DOHH2 (cell line): ENCODE measurements at regions not wholly inside any gene's neighbourhood (a gene's known extent, or its start where the extent isn't known, plus 50 kb on each side); places are given as distances from the start of the nearest gene placed in this dataset.

ENCODE experiments used
- EZH2phosphoT487 ChIP-seq: fragments of 200-600 bp; sonication (generic); IDR thresholded peaks from 2 replicates; pipeline ENCODE4 v1.6.1; 2017; ENCODE audit warnings: borderline replicate concordance, mild to moderate bottlenecking, antibody characterized with exemption, low read length, moderate library complexity, mixed read lengths
- TF ChIP-seq, protein P1 (sequence below): fragments of 200-600 bp; sonication (generic); IDR thresholded peaks from one replicate; pipeline ENCODE4 v1.5.1; 2014; ENCODE audit warnings: antibody characterized with exemption, mild to moderate bottlenecking, low read depth, low read length; ENCODE audit not compliant: poor library complexity, severe bottlenecking

DNA sequence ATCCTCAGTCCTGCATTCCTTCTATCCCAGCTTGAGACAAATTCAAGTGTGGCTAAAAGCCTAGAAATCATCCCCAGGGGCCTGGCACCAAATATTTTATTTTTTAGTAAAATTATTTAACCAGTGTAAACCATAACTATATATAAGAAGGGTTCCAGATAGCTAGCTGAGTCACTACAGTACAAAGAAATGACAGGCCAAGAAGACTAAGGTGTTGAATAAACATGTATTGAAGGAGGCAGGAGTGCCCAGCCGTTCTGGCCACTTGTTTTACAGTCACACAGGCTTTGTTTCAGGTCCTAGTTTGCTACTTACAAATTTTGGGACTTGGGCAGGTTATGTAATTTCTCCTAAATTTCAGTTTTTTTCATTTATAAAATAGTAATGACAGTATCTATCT is 225.9 kb upstream of the PITX2 start:
- TF ChIP-seq, protein P1, sequence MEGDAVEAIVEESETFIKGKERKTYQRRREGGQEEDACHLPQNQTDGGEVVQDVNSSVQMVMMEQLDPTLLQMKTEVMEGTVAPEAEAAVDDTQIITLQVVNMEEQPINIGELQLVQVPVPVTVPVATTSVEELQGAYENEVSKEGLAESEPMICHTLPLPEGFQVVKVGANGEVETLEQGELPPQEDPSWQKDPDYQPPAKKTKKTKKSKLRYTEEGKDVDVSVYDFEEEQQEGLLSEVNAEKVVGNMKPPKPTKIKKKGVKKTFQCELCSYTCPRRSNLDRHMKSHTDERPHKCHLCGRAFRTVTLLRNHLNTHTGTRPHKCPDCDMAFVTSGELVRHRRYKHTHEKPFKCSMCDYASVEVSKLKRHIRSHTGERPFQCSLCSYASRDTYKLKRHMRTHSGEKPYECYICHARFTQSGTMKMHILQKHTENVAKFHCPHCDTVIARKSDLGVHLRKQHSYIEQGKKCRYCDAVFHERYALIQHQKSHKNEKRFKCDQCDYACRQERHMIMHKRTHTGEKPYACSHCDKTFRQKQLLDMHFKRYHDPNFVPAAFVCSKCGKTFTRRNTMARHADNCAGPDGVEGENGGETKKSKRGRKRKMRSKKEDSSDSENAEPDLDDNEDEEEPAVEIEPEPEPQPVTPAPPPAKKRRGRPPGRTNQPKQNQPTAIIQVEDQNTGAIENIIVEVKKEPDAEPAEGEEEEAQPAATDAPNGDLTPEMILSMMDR: no peak
- TF ChIP-seq EZH2phosphoT487: no peak
